ENCODE measurements at regions not wholly inside any gene's neighbourhood (a gene's known extent, or its start where the extent isn't known, plus 50 kb on each side); places are given as distances from the start of the nearest gene placed in this dataset.
"Not testable (repeated sequence)": the region's sequence is repeated elsewhere in the genome, so short reads cannot be mapped to it uniquely, and the experiment has no call there.

DNA sequence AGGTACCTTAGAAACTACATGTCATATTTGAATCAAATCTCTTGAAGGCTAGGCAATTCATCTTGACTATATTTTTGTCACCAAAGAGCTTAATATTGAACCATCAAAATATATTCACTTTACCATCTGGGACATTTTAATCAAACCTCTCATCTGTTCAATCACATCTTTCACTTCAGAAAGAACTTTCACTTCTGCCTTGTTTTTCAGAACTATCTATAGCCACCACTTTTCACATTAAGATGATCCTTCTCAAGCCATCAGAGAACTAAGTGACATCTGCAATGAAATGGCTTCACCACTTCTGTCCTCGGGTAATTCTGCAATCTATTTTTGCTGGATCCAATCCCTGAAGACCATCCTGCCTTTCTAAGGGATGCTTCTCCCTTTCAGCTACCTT lies 57.8 kb downstream of the OR2B2 start:
- DNase-seq, result no peak

DNA sequence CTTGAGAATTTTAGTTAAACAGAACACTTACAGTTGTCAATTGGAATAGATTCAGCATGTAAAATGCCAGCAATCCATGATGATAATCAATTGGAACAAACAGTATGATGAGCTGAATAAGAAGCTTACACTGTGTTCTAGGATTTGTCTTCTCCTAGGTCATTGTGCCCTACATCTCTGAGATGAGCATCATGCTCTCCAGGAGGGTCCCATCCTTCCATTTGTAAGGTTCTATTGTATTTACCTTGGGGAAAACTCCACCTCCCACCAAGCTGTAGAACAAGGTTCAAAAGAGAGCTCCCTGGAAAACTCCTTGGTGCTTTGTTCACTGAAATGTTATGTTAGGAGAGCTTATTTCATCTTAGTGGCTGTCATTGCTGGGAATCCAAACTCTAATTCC lies 60.8 kb downstream of the OR2B2 start:
- no peak for DNase-seq

DNA sequence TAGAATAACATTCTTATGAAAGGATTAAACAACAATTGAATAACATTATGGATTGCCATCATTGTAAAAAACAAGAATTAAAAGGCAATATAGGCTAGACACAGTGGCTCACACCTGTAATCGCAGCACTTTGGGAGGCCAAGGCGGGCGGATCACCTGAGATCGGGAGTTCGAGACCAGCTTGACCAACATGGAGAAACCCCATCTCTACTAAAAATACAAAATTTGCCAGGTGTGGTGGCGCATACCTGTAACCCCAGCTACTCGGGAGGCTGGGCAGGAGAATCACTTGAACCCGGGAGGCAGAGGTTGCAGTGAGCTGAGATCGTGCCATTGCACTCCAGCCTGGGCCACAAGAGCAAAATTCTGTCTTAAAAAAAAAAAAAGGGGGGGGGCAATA lies 63.2 kb downstream of the OR2B2 start:
- not testable (repeated sequence) for DNase-seq

DNA sequence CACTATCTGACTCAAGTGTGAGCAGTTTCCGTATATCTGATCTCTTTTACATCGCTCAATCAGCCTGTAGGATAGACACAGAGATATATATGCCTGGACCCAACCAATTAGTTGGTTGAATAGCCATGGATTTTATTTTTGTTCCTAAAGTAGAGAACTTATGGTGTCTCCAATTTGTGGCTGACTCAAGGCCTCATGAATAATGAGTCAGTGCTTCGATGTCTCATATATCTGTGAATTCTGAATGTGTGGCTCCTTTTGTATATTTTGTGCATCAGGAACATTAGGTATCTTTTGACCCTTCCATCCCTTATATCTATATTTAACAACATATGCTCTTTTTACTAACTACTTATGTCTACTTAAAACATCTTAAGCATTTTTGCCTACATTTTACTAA lies 64.5 kb downstream of the OR2B2 start:
- no peak for DNase-seq

DNA sequence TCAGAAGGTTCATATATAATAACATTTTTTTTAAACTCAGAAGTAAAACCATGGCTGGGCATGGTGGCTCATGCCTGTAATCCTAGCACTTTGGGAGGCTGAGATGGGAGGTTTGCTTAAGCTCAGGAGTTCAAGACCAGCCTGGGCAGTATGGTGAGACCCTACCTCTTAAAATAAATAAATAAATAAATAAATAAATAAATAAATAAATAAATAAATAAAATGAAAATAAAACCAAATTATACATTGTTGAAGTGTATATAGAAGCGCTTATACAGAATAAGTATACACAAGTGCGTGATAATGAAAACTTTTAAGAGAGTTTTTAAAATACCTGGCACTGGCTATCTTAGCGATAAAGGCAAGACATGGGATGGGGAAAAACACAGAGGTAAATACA lies 71.6 kb downstream of the OR2B2 start:
- DNase-seq, result no peak

DNA sequence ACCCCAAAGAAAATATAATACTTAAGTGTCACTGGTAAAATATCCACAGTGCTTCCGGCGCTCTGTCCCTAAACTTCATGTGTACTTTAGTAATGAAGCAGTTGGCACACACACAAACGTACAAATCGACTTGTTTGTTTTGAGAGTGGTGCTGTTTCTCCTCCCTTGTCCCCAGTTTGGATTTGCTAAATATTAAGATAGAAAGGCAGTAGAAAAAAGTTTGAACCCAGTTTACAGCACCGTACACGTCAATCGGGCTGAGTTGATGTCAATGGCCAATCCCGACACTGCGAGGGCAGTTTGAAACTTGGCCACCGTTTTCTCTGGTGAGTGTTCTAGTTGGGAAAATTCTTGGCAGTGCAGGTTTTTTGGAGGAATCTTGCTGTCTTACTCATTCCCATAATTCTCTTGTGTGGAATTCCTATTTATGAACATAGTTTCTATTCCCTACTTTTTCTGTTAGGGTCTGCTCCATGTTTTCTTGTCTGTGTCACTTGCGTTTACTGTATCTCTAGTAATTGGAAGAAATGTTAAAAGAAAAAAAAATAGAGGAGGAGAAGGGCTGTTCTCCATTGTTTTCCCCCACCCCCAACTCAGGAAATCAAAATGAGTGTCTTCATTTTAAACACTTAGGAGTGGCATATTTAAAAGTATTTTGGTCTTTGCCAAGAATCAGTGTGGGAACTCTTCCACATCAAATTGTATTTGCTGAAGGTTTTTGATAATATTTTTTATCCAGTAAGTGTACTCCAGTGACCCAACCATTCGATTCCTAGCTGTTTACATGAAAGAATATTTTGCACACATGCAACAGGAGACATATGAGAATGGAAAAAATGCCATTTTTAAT lies 72.3 kb downstream of the OR2B2 start:
- peak; percentile 34 for DNase-seq

DNA sequence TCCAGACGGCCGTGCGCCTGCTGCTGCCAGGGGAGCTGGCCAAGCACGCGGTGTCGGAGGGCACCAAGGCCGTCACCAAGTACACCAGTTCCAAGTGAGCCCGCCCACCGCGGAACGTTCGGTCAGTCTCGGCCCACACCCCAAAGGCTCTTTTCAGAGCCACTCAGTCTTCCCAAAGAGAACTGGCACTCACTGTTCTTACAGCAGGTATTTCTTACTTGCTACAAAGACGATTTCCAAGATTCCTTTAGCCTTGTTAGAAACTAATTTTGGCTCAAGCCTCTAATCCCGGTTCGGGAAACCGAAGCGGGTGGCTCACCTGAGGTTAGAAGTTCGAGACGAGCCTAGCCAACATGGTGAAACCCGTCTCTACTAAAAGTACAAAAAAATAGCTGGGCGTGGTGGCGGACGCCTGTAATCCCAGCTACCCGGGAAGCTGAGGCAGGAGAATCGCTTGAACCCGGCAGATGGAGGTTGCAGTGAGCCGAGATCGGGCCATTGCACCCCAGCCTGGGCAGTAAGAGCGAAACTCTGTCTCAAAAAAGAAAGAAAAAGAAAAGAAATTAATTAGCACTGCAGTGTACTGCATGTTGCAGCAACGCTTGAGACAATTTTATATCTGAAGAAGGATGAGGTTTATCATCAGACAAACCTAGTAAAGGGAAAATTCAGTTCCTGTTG lies 73.1 kb downstream of the OR2B2 start:
- DNase-seq, result no peak

DNA sequence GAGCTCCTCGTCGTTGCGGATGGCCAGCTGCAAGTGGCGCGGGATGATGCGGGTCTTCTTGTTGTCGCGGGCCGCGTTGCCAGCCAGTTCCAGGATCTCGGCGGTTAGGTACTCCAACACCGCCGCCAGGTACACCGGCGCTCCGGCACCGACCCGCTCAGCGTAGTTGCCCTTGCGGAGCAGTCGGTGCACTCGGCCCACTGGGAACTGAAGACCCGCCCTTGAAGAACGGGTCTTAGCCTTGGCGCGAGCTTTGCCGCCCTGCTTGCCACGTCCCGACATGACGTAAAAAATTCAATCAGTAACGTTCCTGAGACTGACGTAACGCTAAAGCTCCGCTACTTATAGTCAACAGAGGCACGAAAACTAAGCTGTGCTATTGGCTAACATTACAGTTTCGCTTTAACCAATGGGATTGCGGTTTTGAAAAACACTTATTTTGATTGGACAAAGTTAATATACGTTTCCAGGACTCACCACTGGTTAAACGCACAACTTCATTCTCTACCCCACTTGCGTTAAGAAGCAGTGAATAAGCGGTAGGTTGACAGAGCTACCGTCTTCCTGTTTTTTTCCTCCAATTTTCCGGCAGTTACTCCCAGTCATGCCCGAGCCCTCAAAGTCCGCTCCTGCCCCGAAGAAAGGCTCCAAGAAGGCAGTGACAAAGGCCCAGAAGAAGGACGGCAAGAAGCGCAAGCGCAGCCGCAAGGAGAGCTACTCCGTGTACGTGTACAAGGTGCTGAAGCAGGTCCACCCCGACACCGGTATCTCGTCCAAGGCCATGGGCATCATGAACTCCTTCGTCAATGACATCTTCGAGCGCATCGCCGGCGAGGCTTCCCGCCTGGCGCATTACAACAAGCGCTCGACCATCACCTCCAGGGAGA lies 73.9 kb downstream of the OR2B2 start:
- peak; percentile 98 for DNase-seq

DNA sequence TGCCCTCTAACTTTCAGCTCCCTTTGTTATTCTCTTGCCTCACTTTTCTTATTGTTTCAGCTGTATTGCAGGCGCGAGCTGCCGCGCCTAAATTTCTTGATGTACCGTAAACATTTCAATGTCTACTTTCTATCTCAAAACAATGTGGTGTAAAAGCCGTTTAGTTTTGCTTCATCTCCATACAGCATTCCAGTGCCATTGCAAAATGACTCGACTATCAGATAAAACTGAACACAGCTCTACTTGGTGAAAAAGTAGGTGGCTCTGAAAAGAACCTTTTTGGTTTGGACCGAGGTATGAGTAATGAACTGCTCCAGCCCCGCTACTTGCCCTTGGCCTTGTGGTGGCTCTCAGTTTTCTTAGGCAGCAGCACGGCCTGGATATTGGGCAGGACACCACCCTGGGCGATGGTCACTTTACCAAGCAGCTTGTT lies 74.6 kb downstream of the OR2B2 start:
- DNase-seq, result no peak

DNA sequence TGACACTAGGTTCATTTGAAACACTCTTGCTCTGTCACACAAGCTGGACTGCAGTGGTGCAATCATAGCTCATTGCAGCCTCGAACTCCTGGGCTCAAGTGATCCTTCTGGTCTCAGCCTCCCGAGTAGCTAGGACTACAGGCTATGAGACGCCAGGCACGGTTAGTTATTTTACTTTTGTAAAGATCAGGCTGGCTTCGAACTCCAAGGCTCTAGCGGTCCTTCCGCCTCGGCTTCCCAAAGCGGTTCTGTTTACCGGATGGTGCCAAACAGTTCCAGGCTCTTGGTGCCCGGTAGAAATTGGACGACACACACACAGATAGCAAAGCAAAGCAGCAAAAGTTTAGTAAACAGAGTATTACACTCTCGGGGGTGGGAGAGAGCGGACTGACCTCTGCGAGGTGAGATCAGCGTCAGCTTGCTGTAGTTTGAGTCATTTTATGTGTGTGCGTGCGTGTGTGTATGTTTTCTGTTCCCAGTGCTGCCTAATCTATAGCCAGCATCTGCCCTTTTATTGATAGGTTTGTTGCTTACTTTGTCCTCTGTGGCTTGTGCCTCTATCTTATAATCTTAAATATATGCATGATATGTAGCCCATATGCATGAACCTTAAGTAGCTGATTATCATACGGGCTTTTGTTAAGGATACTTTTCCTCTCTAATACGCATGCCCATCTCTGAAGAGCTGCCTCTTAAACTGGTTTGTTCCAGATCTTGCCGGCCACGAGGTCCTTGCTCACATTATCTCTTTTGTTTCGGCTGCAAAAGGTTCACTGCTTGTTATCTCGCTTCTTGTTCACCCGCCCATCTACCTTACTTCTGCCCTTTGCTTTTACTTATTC lies 75.2 kb downstream of the OR2B2 start:
- peak; percentile 79 for DNase-seq

DNA sequence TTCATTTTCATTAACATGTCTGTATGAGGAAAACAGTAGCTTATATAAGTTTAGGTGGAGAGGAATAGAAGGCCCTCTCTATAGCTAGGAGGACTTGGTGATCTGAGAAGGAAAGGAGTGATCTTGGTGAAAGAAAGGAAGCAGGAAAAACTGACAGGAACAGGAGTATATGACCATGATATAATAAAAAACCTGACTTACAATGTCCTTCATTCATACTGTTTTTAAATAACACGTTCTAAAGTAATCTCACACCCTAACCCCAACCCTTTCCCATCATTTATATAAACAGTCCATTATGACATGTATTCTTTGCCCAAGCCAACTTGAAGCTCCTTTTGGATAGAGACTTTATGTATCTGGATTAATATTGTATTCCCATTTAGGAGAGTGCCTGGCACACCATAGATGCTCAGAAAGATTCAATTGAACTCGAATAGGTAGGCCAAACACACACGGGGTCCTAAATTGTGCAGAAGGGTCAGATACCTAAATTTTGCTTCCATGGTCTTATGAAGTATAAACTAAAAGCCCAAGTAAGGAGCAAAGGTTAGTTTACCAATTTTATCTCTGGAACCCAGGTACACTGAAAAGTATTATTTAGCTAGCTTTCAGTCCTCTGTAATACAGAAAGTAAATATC lies 75.9 kb downstream of the OR2B2 start:
- DNase-seq, result no peak

DNA sequence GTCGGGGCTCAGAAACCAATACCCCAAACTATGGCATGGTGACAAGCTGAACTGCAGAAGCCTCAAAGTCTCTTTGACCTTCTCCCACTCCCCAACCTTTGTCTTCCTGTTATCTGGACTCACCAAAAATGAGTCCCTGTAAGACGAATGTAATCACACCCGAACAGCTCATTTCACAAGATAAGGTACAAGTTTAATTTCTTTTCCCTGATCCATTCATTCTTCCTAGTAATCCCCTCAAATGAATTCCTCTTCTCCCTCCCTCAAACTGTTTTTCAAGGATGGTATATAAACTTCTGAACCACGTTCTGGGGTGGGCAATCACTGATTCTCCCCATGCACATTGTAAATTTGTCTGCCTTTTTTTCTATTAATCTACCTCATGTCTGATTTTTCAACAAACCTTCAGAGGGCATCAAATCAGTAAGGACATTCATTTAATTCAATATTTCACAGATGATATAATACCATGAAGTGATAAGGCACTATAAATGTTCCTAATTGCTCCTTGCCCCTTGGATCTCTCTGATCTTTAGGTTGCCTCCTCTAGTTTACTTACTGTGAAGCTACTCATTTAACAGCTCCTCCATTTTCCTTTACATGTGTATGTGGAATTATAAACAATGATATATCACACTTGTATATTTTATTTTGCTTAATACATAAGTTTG lies 77.2 kb downstream of the OR2B2 start:
- DNase-seq, result no peak

DNA sequence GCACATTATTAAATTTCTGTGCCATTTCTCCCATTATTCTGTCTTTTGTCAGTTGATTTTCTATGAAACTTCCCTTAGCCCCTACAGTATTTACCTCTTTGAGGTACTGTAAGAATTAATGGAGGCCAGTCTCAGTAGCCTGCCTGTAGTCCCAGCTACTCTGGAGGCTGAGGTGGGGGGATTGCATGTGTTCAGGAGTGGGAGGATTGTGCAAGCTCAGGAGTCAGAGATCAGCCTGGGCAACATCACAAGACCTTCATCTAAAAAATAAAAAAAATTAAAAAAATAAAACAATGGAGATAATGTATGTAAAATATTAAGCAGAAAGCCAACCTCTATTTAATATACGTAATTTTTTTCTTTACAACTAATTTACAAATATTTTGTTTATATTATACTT lies 77.8 kb downstream of the OR2B2 start:
- no peak for DNase-seq

DNA sequence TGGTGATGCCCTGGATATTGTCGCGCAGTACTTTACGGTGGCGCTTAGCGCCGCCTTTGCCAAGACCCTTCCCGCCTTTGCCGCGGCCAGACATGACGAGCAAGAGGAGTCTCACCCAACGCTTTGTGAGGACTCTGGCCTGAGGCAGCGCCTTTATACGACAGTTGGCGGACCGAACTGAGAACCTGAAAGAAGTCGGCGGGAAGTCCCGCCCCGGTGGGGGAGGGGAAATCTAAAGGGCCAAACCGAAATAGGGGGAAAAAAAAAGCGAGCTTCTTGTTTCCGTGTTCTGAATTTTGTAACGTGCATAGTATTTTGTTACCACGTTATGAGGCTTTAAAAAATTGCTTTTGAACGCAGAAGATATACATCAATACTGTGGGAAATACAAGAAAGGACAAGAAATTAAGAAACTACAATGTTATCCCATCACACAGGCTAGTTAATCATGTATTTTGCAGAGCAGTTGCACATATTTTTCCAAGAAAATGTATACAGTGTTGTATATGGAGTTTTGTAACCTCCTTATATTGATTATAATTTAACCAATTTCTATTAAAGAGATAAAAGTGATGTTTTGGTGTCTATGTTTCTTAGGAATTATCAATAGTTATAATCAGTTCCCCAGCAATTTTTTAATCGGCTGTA lies 80.6 kb downstream of the OR2B2 start:
- DNase-seq, result peak; percentile 94

DNA sequence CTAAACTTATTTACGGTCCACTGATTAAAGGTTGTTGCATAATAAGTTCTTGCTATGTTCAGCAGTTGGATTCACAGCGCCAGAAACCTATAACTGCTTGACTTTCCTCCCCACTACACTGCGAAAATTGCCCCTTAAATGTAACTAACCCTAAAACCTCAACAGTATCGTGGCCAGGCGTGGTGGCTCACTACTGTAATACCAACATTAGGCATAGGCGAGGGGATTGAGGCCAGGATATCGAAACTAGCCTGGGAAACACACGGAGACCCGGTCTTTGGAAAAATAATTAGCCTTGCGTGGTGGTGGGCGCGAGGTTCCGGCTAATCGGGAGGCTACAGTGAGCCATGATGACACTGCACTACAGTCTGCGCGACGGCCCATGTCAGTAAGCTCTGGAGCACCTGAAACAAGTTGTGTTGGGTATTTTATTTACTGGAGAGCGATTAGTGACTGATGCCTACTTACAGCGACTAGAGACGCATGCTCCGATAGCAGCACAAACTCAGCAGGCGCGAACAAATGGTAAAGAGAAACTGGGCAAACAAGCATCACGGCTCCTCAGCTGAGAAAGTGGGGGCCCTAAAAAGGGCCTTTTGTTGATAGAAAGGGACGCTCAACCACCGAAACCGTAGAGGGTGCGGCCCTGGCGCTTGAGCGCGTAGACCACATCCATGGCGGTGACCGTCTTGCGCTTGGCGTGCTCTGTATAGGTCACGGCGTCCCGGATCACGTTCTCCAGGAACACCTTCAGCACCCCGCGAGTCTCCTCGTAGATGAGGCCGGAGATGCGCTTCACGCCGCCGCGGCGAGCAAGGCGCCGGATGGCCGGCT lies 81.4 kb downstream of the OR2B2 start:
- DNase-seq, result peak; percentile 72

DNA sequence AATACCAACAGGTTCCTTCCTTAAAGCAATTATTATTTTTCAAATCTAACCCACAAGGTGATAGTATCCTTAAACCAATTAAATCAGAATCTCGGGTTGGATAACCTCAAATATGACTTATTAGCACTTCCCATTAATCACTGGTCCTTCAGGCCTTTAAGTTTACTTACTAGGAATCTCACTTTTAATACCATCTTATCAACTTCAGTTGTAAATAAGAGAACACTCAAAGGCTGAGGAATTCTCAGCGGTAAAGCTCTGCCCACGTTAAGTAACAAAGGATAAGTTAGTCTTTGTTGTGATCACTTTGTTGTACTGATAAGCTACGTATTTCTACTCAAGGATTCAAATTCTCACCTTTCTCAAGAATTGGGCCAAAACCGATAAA lies 82.0 kb downstream of the OR2B2 start:
- no peak for DNase-seq

DNA sequence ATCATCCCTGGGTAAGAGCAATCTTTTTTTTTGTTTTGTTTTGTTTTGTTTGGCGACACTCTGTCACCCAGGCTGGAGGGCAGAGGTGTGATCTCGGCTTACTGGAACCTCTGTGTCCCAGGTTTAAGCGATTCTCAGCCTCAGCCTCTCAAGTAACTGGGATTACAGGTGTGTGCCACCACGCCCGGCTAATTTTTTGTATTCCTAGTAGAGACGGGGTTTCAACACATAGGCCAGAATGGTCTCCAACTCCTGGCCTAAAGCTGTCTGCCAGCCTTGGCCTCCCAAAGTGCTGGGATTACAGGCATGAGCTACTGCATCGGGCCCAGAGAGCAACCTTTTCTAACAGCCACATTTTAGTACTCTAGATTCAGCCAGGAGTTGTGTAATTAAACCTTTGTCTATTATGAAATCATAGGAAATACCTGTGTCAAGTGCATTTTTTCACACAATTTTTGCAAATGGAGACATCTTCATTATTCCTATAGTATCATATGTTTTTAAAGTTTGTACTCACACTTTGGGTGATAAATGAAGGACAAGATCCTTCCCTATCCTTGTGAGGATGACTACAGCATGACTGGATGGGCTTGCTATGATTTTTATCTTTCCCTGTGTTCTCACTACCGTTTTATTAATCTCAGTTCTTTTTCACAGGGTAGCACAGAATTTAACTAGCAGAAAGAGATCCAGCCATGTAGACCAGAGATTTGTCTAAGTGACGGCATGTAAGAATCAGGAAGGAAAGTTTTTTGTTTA lies 82.6 kb downstream of the OR2B2 start:
- no peak for DNase-seq

DNA sequence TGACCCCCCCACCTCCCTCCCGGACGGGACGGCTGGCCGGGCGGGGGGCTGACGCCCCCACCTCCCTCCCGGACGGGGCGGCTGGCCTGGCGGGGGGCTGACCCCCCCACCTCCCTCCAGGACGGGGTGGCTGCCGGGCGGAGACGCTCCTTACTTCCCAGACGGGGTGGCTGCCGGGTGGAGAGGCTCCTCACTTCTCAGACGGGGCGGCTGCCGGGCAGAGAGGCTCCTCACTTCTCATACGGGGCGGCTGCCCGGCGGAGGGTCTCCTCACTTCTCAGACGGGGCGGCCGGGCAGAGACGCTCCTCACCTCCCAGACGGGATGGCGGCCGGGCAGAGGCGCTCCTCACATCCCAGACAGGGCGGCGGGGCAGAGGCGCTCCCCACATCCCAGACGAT lies 84.7 kb downstream of the OR2B2 start:
- not testable (repeated sequence) for DNase-seq

DNA sequence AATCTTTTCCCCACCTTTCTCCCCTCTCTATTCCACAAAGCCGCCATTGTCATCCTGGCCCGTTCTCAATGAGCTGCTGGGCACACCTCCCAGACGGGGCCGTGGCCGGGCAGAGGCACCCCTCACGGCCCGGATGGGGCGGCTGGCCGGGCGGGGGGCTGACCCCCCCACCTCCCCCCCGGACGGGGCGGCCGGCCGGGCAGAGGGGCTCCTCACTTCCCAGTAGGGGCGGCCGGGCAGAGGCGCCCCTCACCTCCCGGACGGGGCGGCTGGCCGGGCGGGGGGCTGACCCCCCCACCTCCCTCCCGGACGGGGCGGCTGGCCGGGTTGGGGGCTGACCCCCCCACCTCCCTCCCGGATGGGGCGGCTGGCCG lies 85.6 kb downstream of the OR2B2 start:
- not testable (repeated sequence) for DNase-seq

All from CD4-positive, alpha-beta T cell treated with Interleukin-17A for 1 hour (primary cell).